SH-SY5Y (cell line): ENCODE measurements at regions not wholly inside any gene's neighbourhood (a gene's known extent, or its start where the extent isn't known, plus 50 kb on each side); places are given as distances from the start of the nearest gene placed in this dataset.

Experiments used
- GATA2 ChIP-seq: IDR thresholded peaks from 2 replicates; pipeline ENCODE4 v1.6.1; 2011; ENCODE audit warnings: mild to moderate bottlenecking, low read depth, low read length
- GATA3 ChIP-seq: IDR thresholded peaks from 2 replicates; pipeline ENCODE4 v1.6.1; 2011; ENCODE audit warnings: low read depth, mild to moderate bottlenecking, low read length, moderate library complexity

GRCh38 chr3:4042070-4042469, 242.8 kb downstream of the LRRN1 start:
- no peak for TF ChIP-seq GATA2
- no peak for TF ChIP-seq GATA3
